ENCODE measurements at regions not wholly inside any gene's neighbourhood (a gene's known extent, or its start where the extent isn't known, plus 50 kb on each side); places are given as distances from the start of the nearest gene placed in this dataset.

DNA sequence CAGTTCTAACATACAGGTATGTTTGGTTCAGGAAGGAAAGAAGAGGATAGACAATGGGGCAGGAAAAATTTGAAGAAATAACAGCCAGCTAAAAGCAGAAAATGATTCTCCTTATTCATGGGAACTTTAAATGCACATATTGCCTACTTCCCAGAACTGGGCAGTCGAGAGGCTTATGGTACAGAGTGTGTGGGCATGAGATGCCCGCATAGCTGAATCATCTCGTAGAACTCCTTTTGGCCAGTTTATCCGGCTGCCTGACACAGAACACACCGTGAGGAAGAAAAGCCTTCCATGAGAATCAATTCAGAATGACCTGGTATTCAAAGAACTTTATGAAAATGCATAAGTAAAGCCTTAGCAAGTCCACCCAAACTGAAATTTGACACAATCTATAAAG is 471.6 kb downstream of the SH2D4B start:
- TF ChIP-seq POLR2AphosphoS5 (IDR thresholded peaks at IDR 0.05; ENCODE audit: low read depth, low read length) (no peak), EZH2phosphoT487 (IDR thresholded peaks at IDR 0.05; ENCODE audit: borderline replicate concordance, low read depth) (no peak)
